CD14-positive monocyte (primary cell): ENCODE measurements at regions not wholly inside any gene's neighbourhood (a gene's known extent, or its start where the extent isn't known, plus 50 kb on each side); places are given as distances from the start of the nearest gene placed in this dataset.

ENCODE experiments used
- DNase-seq, 3 donors: peaks; one replicate each; pipeline ENCODE4 v3.0.0-alpha.2; 2011 to 2022
- H2AFZ ChIP-seq: 2 replicates; pipeline ENCODE4 v1.6.0; 2012; ENCODE audit warnings: mild to moderate bottlenecking, low read depth, low read length, inconsistent platforms; ENCODE audit not compliant: insufficient read depth, poor library complexity, severe bottlenecking
- H3K27ac ChIP-seq, 2 donors: 1 replicate in 1 of 2; 2 replicates in 1 of 2; pipeline ENCODE4 v1.5.1; 2012 to 2013; ENCODE audit warnings: low read length in 2 of 2, control low read depth in 1 of 2, inconsistent platforms in 1 of 2, low read depth in 1 of 2, mild to moderate bottlenecking in 1 of 2
- H3K27me3 ChIP-seq, 2 donors: one replicate each; pipeline versions ENCODE4 v1.6.0 to v1.6.1; 2011 to 2013; ENCODE audit warnings: low read length in 2 of 2; ENCODE audit not compliant: control insufficient read depth in 2 of 2, insufficient read depth in 2 of 2
- H3K36me3 ChIP-seq, 2 donors: replicated peaks in 1 of 2; 1 replicate in 1 of 2; 2 replicates in 1 of 2; pipeline versions ENCODE4 v1.5.1 to v1.6.1; 2012 to 2013; ENCODE audit warnings: low read length in 2 of 2, control low read depth in 1 of 2, inconsistent platforms in 1 of 2, mild to moderate bottlenecking in 1 of 2; ENCODE audit not compliant: insufficient read depth in 2 of 2, control insufficient read depth in 1 of 2
- H3K4me1 ChIP-seq, 2 donors: 1 replicate in 1 of 2; 2 replicates in 1 of 2; pipeline versions ENCODE4 v1.5.1 to v1.6.1; 2012 to 2013; ENCODE audit warnings: low read length in 2 of 2, control low read depth in 1 of 2, inconsistent platforms in 1 of 2, mild to moderate bottlenecking in 1 of 2, moderate library complexity in 1 of 2; ENCODE audit not compliant: insufficient read depth in 2 of 2, control insufficient read depth in 1 of 2
- H3K4me2 ChIP-seq: replicated peaks from 2 replicates; pipeline ENCODE3; 2012; ENCODE audit warnings: low read length, moderate library complexity, mild to moderate bottlenecking; ENCODE audit not compliant: poor library complexity, severe bottlenecking; ENCODE audit errors: extremely low read depth
- H3K4me3 ChIP-seq, 3 experiments: fragments of 200-600 bp in 1 of 3; sonication (generic) in 1 of 3; replicated peaks in 1 of 3; 1 replicate in 2 of 3; 2 replicates in 1 of 3; pipeline ENCODE4 v1.5.1; 2011 to 2013; ENCODE audit warnings: low read length in 3 of 3, mild to moderate bottlenecking in 3 of 3, control low read depth in 2 of 3, low read depth in 2 of 3, inconsistent platforms in 1 of 3, moderate library complexity in 1 of 3
- H3K79me2 ChIP-seq: 2 replicates; pipeline ENCODE4 v1.6.0; 2012; ENCODE audit warnings: mild to moderate bottlenecking, control low read depth, inconsistent platforms, low read length, moderate library complexity; ENCODE audit not compliant: insufficient read depth
- H3K9ac ChIP-seq: 2 replicates; pipeline ENCODE4 v1.6.0; 2017; ENCODE audit warnings: low read length, mild to moderate bottlenecking; ENCODE audit not compliant: insufficient read depth, poor library complexity, severe bottlenecking
- H3K9me3 ChIP-seq, 2 donors: replicated peaks in 1 of 2; 1 replicate in 1 of 2; 2 replicates in 1 of 2; pipeline versions ENCODE4 v1.5.1 to v1.6.1; 2012 to 2013; ENCODE audit warnings: low read length in 2 of 2, control low read depth in 1 of 2; ENCODE audit not compliant: control insufficient read depth in 1 of 2, insufficient read depth in 1 of 2
- H4K20me1 ChIP-seq: 2 replicates; pipeline ENCODE4 v1.6.0; 2012; ENCODE audit warnings: mild to moderate bottlenecking, low read length, control low read depth, moderate library complexity; ENCODE audit not compliant: insufficient read depth
- H3K27ac Mint-ChIP-seq, 7 donors: one replicate each; pipeline ENCODE4 v1.8.0; 2020; ENCODE audit warnings: mild to moderate bottlenecking in 7 of 7, mixed read lengths in 7 of 7, moderate library complexity in 6 of 7, inconsistent platforms in 2 of 7
- H3K27me3 Mint-ChIP-seq, 3 donors: one replicate each; pipeline ENCODE4 v1.8.0; 2021 to 2022; ENCODE audit warnings: low read depth in 3 of 3, mild to moderate bottlenecking in 3 of 3, mixed read lengths in 3 of 3, moderate library complexity in 3 of 3, inconsistent platforms in 1 of 3
- H3K36me3 Mint-ChIP-seq, 2 donors: one replicate each; pipeline ENCODE4 v1.8.0; 2020; ENCODE audit warnings: mixed read lengths in 2 of 2, inconsistent platforms in 1 of 2, mild to moderate bottlenecking in 1 of 2
- H3K4me1 Mint-ChIP-seq: one replicate; pipeline ENCODE4 v1.8.0; 2020; ENCODE audit warnings: mild to moderate bottlenecking, mixed read lengths
- H3K4me3 Mint-ChIP-seq, 2 donors: one replicate each; pipeline ENCODE4 v1.8.0; 2020; ENCODE audit warnings: mild to moderate bottlenecking in 2 of 2, mixed read lengths in 2 of 2, moderate library complexity in 1 of 2
- H3K9me3 Mint-ChIP-seq, 7 donors: one replicate each; pipeline ENCODE4 v1.8.0; 2020 to 2022; ENCODE audit warnings: mixed read lengths in 7 of 7, mild to moderate bottlenecking in 6 of 7, moderate library complexity in 6 of 7, inconsistent platforms in 2 of 7
- CTCF ChIP-seq: fragments of 200-600 bp; IDR thresholded peaks from one replicate; pipeline ENCODE4 v1.8.0; 2022; ENCODE audit warnings: antibody characterized with exemption, mild to moderate bottlenecking
- WGBS: methylation state at CpG from one replicate; pipeline ENCODE4 v1.1.5; 2013; ENCODE audit warnings: missing lambda C conversion rate; ENCODE audit not compliant: insufficient coverage; 5-methylcytosine and 5-hydroxymethylcytosine counted together
- intact Hi-C, 2 donors: fragments of 100-400 bp; cut with micrococcal nuclease; formaldehyde crosslinking; loops; one replicate each; pipeline versions ENCODE4 v1.15.0 to v1.15.1; 2023

GRCh38 chr12:34373926-34374325 lies 351.6 kb downstream of the ALG10 start:
- H3K36me3 ChIP-seq = no peaks in the 10 kb centered on the region
- no peak overlapping the region for H3K27ac Mint-ChIP-seq
- no peaks in the 10 kb centered on the region for H4K20me1 ChIP-seq
- no peak overlapping the region for H3K4me2 ChIP-seq
- no peak overlapping the region for H3K4me3 ChIP-seq
- H3K9ac ChIP-seq = no peak overlapping the region
- H3K27me3 ChIP-seq = no peaks in the 10 kb centered on the region
- no peak overlapping the region for H2AFZ ChIP-seq
- no peaks in the 10 kb centered on the region for H3K79me2 ChIP-seq
- H3K4me3 Mint-ChIP-seq = no peak overlapping the region
- no peaks in the 10 kb centered on the region for H3K4me1 Mint-ChIP-seq
- no peaks in the 10 kb centered on the region for H3K4me1 ChIP-seq
- peaks cover 0 to 5% (median 0%) of the 10 kb centered on the region in 3 donors for H3K27me3 Mint-ChIP-seq
- no peak for TF ChIP-seq CTCF
- H3K9me3 Mint-ChIP-seq = peaks cover 64 to 97% (median 78%) of the 10 kb centered on the region in 7 donors
- H3K27ac ChIP-seq = no peak overlapping the region
- peaks cover 100% of the 10 kb centered on the region in 2 donors for H3K9me3 ChIP-seq
- DNase-seq = no peak
- intact Hi-C loops = no loop called here
- WGBS = 84% methylated on average over 21 of the region's 25 CpGs
- no peaks in the 10 kb centered on the region for H3K36me3 Mint-ChIP-seq

- no peak overlapping the region for H3K27ac ChIP-seq
- H3K36me3 ChIP-seq = no peaks in the 10 kb centered on the region
- TF ChIP-seq CTCF = no peak
- no peaks in the 10 kb centered on the region for H3K4me1 ChIP-seq
- H3K4me1 Mint-ChIP-seq = no peaks in the 10 kb centered on the region
- H3K4me3 Mint-ChIP-seq = no peak overlapping the region
- H3K9me3 Mint-ChIP-seq = peaks cover 75 to 98% (median 84%) of the 10 kb centered on the region in 7 donors
- intact Hi-C loops = no loop called here
- H3K4me3 ChIP-seq = no peak overlapping the region
- WGBS = 72% methylated on average over 15 of the region's 28 CpGs
- H3K36me3 Mint-ChIP-seq = no peaks in the 10 kb centered on the region
- no peak overlapping the region for H3K9ac ChIP-seq
- H3K27ac Mint-ChIP-seq = no peak overlapping the region
- no peak overlapping the region for H3K4me2 ChIP-seq
- H4K20me1 ChIP-seq = no peaks in the 10 kb centered on the region
- H3K27me3 Mint-ChIP-seq = peaks cover 0 to 2% (median 2%) of the 10 kb centered on the region in 3 donors
- no peak for DNase-seq
- H3K27me3 ChIP-seq = no peaks in the 10 kb centered on the region
- H3K79me2 ChIP-seq = no peaks in the 10 kb centered on the region
- H2AFZ ChIP-seq = no peak overlapping the region
- H3K9me3 ChIP-seq = peaks cover 100% of the 10 kb centered on the region in 2 donors
These were observed 354.0 kb downstream of the ALG10 start for GRCh38 chr12:34376133-34376799.
